ENCODE measurements at regions not wholly inside any gene's neighbourhood (a gene's known extent, or its start where the extent isn't known, plus 50 kb on each side); places are given as distances from the start of the nearest gene placed in this dataset.

- TF ChIP-seq, protein P1, sequence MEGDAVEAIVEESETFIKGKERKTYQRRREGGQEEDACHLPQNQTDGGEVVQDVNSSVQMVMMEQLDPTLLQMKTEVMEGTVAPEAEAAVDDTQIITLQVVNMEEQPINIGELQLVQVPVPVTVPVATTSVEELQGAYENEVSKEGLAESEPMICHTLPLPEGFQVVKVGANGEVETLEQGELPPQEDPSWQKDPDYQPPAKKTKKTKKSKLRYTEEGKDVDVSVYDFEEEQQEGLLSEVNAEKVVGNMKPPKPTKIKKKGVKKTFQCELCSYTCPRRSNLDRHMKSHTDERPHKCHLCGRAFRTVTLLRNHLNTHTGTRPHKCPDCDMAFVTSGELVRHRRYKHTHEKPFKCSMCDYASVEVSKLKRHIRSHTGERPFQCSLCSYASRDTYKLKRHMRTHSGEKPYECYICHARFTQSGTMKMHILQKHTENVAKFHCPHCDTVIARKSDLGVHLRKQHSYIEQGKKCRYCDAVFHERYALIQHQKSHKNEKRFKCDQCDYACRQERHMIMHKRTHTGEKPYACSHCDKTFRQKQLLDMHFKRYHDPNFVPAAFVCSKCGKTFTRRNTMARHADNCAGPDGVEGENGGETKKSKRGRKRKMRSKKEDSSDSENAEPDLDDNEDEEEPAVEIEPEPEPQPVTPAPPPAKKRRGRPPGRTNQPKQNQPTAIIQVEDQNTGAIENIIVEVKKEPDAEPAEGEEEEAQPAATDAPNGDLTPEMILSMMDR (IDR thresholded peaks at IDR 0.05; ENCODE audit: low read depth, low read length, poor library complexity, severe bottlenecking), result no peak
- no peak for TF ChIP-seq EZH2phosphoT487 (IDR thresholded peaks at IDR 0.05; ENCODE audit: borderline replicate concordance, low read length)
These were observed 250.8 kb downstream of the EN1 start for GRCh38 chr2:118596620-118597019.

Measured in DOHH2 (cell line).